B cell (primary cell): ENCODE measurements at regions not wholly inside any gene's neighbourhood (a gene's known extent, or its start where the extent isn't known, plus 50 kb on each side); places are given as distances from the start of the nearest gene placed in this dataset.

ENCODE experiments used
- ATAC-seq: fragments of 200-7000 bp; cut with Tn5 transposase; one replicate; pipeline ENCODE4 v1.10.0; 2021; ENCODE audit warnings: low read depth, mild to moderate bottlenecking, moderate number of reproducible peaks, moderate library complexity
- CTCF ChIA-PET: fragments of 350-600 bp; sonication (Branson Sonifier 250); formaldehyde crosslinking; loops from one replicate; lab custom pipeline; 2021; ENCODE audit warnings: antibody characterized with exemption, inconsistent platforms; lab: Charles Lee
- POLR2A ChIA-PET: fragments of 350-600 bp; sonication (Branson Sonifier 250); formaldehyde crosslinking; loops from one replicate; lab custom pipeline; 2021; ENCODE audit warnings: antibody characterized with exemption; lab: Charles Lee
- DNase-seq: peaks from one replicate; pipeline ENCODE4 v3.0.0; 2013
- H2AFZ ChIP-seq: 2 replicates; pipeline ENCODE4 v1.6.1; 2012; ENCODE audit warnings: mild to moderate bottlenecking, low read depth, low read length; ENCODE audit not compliant: insufficient read depth, poor library complexity, severe bottlenecking
- H3K27ac ChIP-seq, 2 donors: 1 replicate in 1 of 2; 2 replicates in 1 of 2; pipeline ENCODE4 v1.5.1; 2012 to 2013; ENCODE audit warnings: low read length in 2 of 2, mild to moderate bottlenecking in 2 of 2, moderate library complexity in 1 of 2
- H3K27me3 ChIP-seq, 4 experiments: fragments of 200-600 bp in 1 of 4; sonication (generic) in 1 of 4; replicated peaks in 1 of 4; 1 replicate in 2 of 4; 2 replicates in 2 of 4; pipeline versions ENCODE4 v1.6.1 to v1.7.0; 2013 to 2016; ENCODE audit warnings: low read length in 3 of 4, mild to moderate bottlenecking in 2 of 4, mixed read lengths in 1 of 4, moderate library complexity in 1 of 4; ENCODE audit not compliant: insufficient read depth in 4 of 4, control insufficient read depth in 3 of 4; ENCODE audit errors: control extremely low read depth in 1 of 4
- H3K36me3 ChIP-seq, 2 experiments: replicated peaks in 1 of 2; 1 replicate in 1 of 2; 2 replicates in 1 of 2; pipeline versions ENCODE4 v1.6.1 to v1.7.1; 2013; ENCODE audit warnings: low read length in 1 of 2; ENCODE audit not compliant: insufficient read depth in 2 of 2, control insufficient read depth in 1 of 2; ENCODE audit errors: control extremely low read depth in 1 of 2, extremely low read depth in 1 of 2
- H3K4me1 ChIP-seq, 2 donors: fragments of 200-600 bp in 1 of 2; sonication (generic) in 1 of 2; 1 replicate in 1 of 2; 2 replicates in 1 of 2; pipeline versions ENCODE4 v1.5.1 to v1.6.1; 2013 to 2017; ENCODE audit warnings: low read length in 2 of 2; ENCODE audit not compliant: control insufficient read depth in 2 of 2, insufficient read depth in 2 of 2
- H3K4me2 ChIP-seq: replicated peaks from 2 replicates; pipeline ENCODE3; 2012; ENCODE audit warnings: mild to moderate bottlenecking, low read depth, low read length; ENCODE audit not compliant: poor library complexity, severe bottlenecking
- H3K4me3 ChIP-seq, 5 experiments: fragments of 200-600 bp in 1 of 5; sonication (generic) in 1 of 5; 1 replicate in 3 of 5; 2 replicates in 2 of 5; pipeline versions ENCODE4 v1.5.1 to v1.7.0; 2011 to 2016; ENCODE audit warnings: low read length in 4 of 5, mild to moderate bottlenecking in 4 of 5, low read depth in 2 of 5, control low read depth in 1 of 5, moderate library complexity in 1 of 5; ENCODE audit not compliant: insufficient read depth in 1 of 5; ENCODE audit errors: control extremely low read depth in 1 of 5, extremely low read depth in 1 of 5
- H3K79me2 ChIP-seq: fragments of 200-600 bp; sonication (generic); one replicate; pipeline ENCODE4 v1.6.0; 2016; ENCODE audit warnings: low read length; ENCODE audit not compliant: control insufficient read depth, insufficient read depth
- H3K9ac ChIP-seq: fragments of 200-600 bp; sonication (generic); 2 replicates; pipeline ENCODE4 v1.6.1; 2017; ENCODE audit warnings: mild to moderate bottlenecking, low read length, moderate library complexity
- H3K9me3 ChIP-seq, 3 donors: one replicate each; pipeline versions ENCODE4 v1.6.1 to v1.7.1; 2013; ENCODE audit warnings: low read length in 2 of 3; ENCODE audit not compliant: control insufficient read depth in 2 of 3, insufficient read depth in 1 of 3; ENCODE audit errors: control extremely low read depth in 1 of 3
- H4K20me1 ChIP-seq: 2 replicates; pipeline ENCODE4 v1.6.0; 2012; ENCODE audit warnings: mild to moderate bottlenecking, low read length; ENCODE audit not compliant: insufficient read depth, control insufficient read depth, poor library complexity, severe bottlenecking
- H3K27ac Mint-ChIP-seq: one replicate; pipeline ENCODE4 v1.8.0; 2021; ENCODE audit warnings: mixed read lengths
- H3K27me3 Mint-ChIP-seq: one replicate; pipeline ENCODE4 v1.8.0; 2021; ENCODE audit warnings: mixed read lengths
- H3K4me1 Mint-ChIP-seq: one replicate; pipeline ENCODE4 v1.8.0; 2021; ENCODE audit warnings: mixed read lengths
- H3K4me3 Mint-ChIP-seq: one replicate; pipeline ENCODE4 v1.8.0; 2021; ENCODE audit warnings: mixed read lengths
- H3K9me3 Mint-ChIP-seq: one replicate; pipeline ENCODE4 v1.8.0; 2022; ENCODE audit warnings: mixed read lengths; ENCODE audit not compliant: insufficient read depth
- EZH2 ChIP-seq: IDR thresholded peaks from 2 replicates; pipeline ENCODE4 v1.6.1; 2012; ENCODE audit warnings: borderline replicate concordance, low read depth, mild to moderate bottlenecking, moderate library complexity, low read length; ENCODE audit not compliant: insufficient read depth, poor library complexity, severe bottlenecking
- WGBS: methylation state at CpG from one replicate; pipeline ENCODE4 v1.1.5; 2013; ENCODE audit warnings: missing lambda C conversion rate; ENCODE audit not compliant: insufficient coverage; 5-methylcytosine and 5-hydroxymethylcytosine counted together
- intact Hi-C: fragments of 100-400 bp; cut with micrococcal nuclease; formaldehyde crosslinking; loops from one replicate; pipeline ENCODE4 v1.10.0; 2022
- TF ChIP-seq, protein P1 (sequence below): fragments of 200-600 bp; IDR thresholded peaks from one replicate; pipeline ENCODE4 v1.8.0; 2022; ENCODE audit warnings: antibody characterized with exemption, mild to moderate bottlenecking

- WGBS, result 100% methylated on average over 3 of the region's 4 CpGs
- H3K9ac ChIP-seq, result no peak overlapping the region
- no peak overlapping the region for H3K4me2 ChIP-seq
- ChIA-PET CTCF (no interaction called here), POLR2A (interaction anchor here (0.6 kb wide), 1 partner anchor 48 kb away, joined by 3 read pairs; no protein-coding TSS in a partner anchor)
- H4K20me1 ChIP-seq, result no peaks in the 10 kb centered on the region
- H3K27ac Mint-ChIP-seq, result no peak overlapping the region
- peaks cover 4% of the 10 kb centered on the region for H3K79me2 ChIP-seq
- H3K9me3 ChIP-seq, result peaks cover 0 to 4% (median 0%) of the 10 kb centered on the region in 3 donors
- H3K9me3 Mint-ChIP-seq, result no peaks in the 10 kb centered on the region
- H3K27me3 Mint-ChIP-seq, result no peaks in the 10 kb centered on the region
- peaks cover 16 to 23% of the 10 kb centered on the region in 2 donors for H3K4me1 ChIP-seq
- no peak overlapping the region for H2AFZ ChIP-seq
- H3K4me3 Mint-ChIP-seq, result no peak overlapping the region
- DNase-seq, result no peak
- TF ChIP-seq, protein P1, sequence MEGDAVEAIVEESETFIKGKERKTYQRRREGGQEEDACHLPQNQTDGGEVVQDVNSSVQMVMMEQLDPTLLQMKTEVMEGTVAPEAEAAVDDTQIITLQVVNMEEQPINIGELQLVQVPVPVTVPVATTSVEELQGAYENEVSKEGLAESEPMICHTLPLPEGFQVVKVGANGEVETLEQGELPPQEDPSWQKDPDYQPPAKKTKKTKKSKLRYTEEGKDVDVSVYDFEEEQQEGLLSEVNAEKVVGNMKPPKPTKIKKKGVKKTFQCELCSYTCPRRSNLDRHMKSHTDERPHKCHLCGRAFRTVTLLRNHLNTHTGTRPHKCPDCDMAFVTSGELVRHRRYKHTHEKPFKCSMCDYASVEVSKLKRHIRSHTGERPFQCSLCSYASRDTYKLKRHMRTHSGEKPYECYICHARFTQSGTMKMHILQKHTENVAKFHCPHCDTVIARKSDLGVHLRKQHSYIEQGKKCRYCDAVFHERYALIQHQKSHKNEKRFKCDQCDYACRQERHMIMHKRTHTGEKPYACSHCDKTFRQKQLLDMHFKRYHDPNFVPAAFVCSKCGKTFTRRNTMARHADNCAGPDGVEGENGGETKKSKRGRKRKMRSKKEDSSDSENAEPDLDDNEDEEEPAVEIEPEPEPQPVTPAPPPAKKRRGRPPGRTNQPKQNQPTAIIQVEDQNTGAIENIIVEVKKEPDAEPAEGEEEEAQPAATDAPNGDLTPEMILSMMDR, result no peak
- TF ChIP-seq EZH2, result no peak
- no peak for ATAC-seq
- no peak overlapping the region for H3K27ac ChIP-seq
- no peak overlapping the region for H3K4me3 ChIP-seq
- H3K27me3 ChIP-seq, result no peaks in the 10 kb centered on the region
- peaks cover 20% of the 10 kb centered on the region for H3K4me1 Mint-ChIP-seq
- intact Hi-C loops, result no loop called here
- H3K36me3 ChIP-seq, result no peaks in the 10 kb centered on the region
Measured at GRCh38 chr13:40383885-40384284, 282.6 kb downstream of the FOXO1 start.

- Histone ChIP-seq H3K9ac (no peak overlapping the region), H3K27ac (no peak overlapping the region), H3K9me3 (peaks cover 0 to 4% (median 0%) of the 10 kb centered on the region in 3 donors), H3K27me3 (no peaks in the 10 kb centered on the region), H4K20me1 (no peaks in the 10 kb centered on the region), H3K4me1 (peaks cover 25 to 28% of the 10 kb centered on the region in 2 donors), H3K79me2 (peaks cover 4% of the 10 kb centered on the region), H3K36me3 (no peaks in the 10 kb centered on the region), H2AFZ (no peak overlapping the region), H3K4me3 (no peak overlapping the region), H3K4me2 (no peak overlapping the region)
- no peak overlapping the region for H3K27ac Mint-ChIP-seq
- peaks cover 22% of the 10 kb centered on the region for H3K4me1 Mint-ChIP-seq
- TF ChIP-seq, protein P1, result no peak
- TF ChIP-seq EZH2, result no peak
- ATAC-seq (no peak), DNase-seq (no peak)
- POLR2A ChIA-PET, result no interaction called here
- 100% methylated on average over 3 of the region's 6 CpGs for WGBS
- no peaks in the 10 kb centered on the region for H3K27me3 Mint-ChIP-seq
- H3K4me3 Mint-ChIP-seq, result no peak overlapping the region
- intact Hi-C loops, result loop anchor here (5.0 kb wide), 1 partner anchor 318 kb away; no protein-coding TSS in a partner anchor
- H3K9me3 Mint-ChIP-seq, result no peaks in the 10 kb centered on the region
- CTCF ChIA-PET, result no interaction called here
Measured at GRCh38 chr13:40384976-40385857, 281.2 kb downstream of the FOXO1 start.
